ENCODE measurements at regions not wholly inside any gene's neighbourhood (a gene's known extent, or its start where the extent isn't known, plus 50 kb on each side); places are given as distances from the start of the nearest gene placed in this dataset.

DNA sequence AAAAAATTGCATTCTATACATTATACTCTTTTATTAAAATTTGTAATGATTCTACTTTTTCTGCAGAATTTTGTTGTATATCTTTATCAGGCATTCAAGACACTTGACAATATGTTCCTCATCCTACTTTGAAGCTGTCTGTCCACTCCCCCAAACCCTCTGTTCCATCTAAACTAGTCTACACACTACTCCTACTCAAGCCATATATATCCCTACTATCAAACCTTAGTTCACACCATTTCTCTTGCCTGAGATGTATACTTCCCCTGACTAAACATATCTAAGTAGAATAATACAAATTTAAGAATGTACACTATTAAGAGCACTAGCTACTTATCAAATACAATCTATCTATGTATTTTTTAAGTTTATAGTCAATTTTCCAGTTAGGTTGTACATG lies 107.1 kb upstream of the FTMT start:
- H3K9me3 ChIP-seq (ENCODE audit: control insufficient read depth in 2 of 2, low read length in 2 of 2): no peaks in the 10 kb centered on the region
- no peak overlapping the region for H3K4me3 ChIP-seq (ENCODE audit: low read length in 2 of 2)
- H3K27me3 ChIP-seq (ENCODE audit: control insufficient read depth in 1 of 2, insufficient read depth in 2 of 2, low read length in 2 of 2): no peaks in the 10 kb centered on the region
- H3K27ac ChIP-seq (ENCODE audit: low read length): no peak overlapping the region
- H3K4me1 ChIP-seq (ENCODE audit: control insufficient read depth, insufficient read depth, low read length): no peaks in the 10 kb centered on the region
- no peak overlapping the region for H3K9ac ChIP-seq (ENCODE audit: low read length in 2 of 2)
- H3K36me3 ChIP-seq (ENCODE audit: control insufficient read depth in 2 of 2, insufficient read depth in 2 of 2, low read length in 2 of 2): no peaks in the 10 kb centered on the region

DNA sequence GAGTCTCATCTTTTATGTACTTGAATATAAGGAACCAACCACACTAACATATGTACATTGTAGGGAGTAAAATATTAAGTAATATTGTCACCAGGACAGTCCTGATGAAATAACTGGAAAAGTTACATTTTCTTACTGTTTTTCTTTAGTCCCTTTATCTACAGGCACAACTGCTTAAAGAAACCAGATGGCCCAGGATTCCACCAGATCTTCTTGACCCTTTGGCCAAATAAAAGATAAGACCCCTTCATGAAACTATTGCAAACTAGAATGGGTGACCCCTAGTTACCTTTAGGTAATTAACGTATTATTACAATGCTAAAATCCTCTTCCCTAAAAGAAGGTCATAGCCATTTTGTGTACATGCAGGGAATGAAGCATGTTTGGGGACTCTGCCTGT lies 106.3 kb upstream of the FTMT start:
- Histone ChIP-seq H3K36me3 (ENCODE audit: control insufficient read depth in 2 of 2, insufficient read depth in 2 of 2, low read length in 2 of 2) (no peaks in the 10 kb centered on the region), H3K4me3 (ENCODE audit: low read length in 2 of 2) (no peak overlapping the region), H3K27ac (ENCODE audit: low read length) (no peak overlapping the region), H3K9ac (ENCODE audit: low read length in 2 of 2) (no peak overlapping the region), H3K9me3 (ENCODE audit: control insufficient read depth in 2 of 2, low read length in 2 of 2) (no peaks in the 10 kb centered on the region), H3K27me3 (ENCODE audit: control insufficient read depth in 1 of 2, insufficient read depth in 2 of 2, low read length in 2 of 2) (no peaks in the 10 kb centered on the region), H3K4me1 (ENCODE audit: control insufficient read depth, insufficient read depth, low read length) (no peaks in the 10 kb centered on the region)

DNA sequence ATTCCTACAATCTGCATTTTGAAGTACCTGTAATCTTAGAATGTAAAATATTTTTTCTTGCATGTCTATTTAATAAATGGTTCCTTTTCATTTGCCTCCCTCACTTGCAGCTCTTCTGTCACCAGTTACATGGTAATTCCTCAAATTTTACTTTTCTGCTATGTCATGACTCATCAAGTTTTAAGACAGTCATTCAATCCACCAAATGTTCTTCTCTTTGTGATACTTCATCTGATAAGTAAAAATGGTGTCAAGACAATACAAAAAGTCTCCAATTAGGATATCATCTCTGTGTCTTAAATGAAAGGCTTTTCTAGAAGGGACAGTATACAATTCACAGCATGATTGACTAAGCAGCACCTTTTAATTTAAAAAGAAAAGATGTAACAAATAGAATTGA lies 104.9 kb upstream of the FTMT start:
- no peaks in the 10 kb centered on the region for H3K27me3 ChIP-seq (ENCODE audit: control insufficient read depth in 1 of 2, insufficient read depth in 2 of 2, low read length in 2 of 2)
- H3K27ac ChIP-seq (ENCODE audit: low read length): no peak overlapping the region
- no peak overlapping the region for H3K9ac ChIP-seq (ENCODE audit: low read length in 2 of 2)
- no peaks in the 10 kb centered on the region for H3K9me3 ChIP-seq (ENCODE audit: control insufficient read depth in 2 of 2, low read length in 2 of 2)
- no peaks in the 10 kb centered on the region for H3K4me1 ChIP-seq (ENCODE audit: control insufficient read depth, insufficient read depth, low read length)
- H3K4me3 ChIP-seq (ENCODE audit: low read length in 2 of 2): no peak overlapping the region
- H3K36me3 ChIP-seq (ENCODE audit: control insufficient read depth in 2 of 2, insufficient read depth in 2 of 2, low read length in 2 of 2): no peaks in the 10 kb centered on the region

DNA sequence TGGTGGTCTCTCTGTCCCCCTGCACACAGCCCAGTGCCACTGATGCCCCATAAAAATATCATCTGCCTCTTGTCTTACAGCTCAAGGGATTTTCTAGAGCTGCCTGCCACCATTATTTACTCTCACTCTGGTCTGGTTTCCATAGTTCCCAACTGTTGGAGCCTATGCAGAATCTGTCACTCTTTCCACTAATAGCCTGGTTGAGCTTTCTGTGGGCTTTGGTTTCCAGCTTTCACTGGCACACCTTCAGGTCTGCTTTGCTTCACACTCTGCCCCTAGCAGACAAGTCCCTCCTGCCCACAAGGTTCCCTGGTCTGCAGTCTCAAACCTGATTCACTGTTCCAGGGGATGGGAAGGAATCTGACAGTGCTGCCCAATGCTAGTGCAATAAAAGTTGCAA lies 103.0 kb upstream of the FTMT start:
- no peaks in the 10 kb centered on the region for H3K4me1 ChIP-seq (ENCODE audit: control insufficient read depth, insufficient read depth, low read length)
- no peaks in the 10 kb centered on the region for H3K9me3 ChIP-seq (ENCODE audit: control insufficient read depth in 2 of 2, low read length in 2 of 2)
- no peak overlapping the region for H3K27ac ChIP-seq (ENCODE audit: low read length)
- H3K9ac ChIP-seq (ENCODE audit: low read length in 2 of 2): no peak overlapping the region
- no peaks in the 10 kb centered on the region for H3K27me3 ChIP-seq (ENCODE audit: control insufficient read depth in 1 of 2, insufficient read depth in 2 of 2, low read length in 2 of 2)
- no peaks in the 10 kb centered on the region for H3K36me3 ChIP-seq (ENCODE audit: control insufficient read depth in 2 of 2, insufficient read depth in 2 of 2, low read length in 2 of 2)
- no peak overlapping the region for H3K4me3 ChIP-seq (ENCODE audit: low read length in 2 of 2)

DNA sequence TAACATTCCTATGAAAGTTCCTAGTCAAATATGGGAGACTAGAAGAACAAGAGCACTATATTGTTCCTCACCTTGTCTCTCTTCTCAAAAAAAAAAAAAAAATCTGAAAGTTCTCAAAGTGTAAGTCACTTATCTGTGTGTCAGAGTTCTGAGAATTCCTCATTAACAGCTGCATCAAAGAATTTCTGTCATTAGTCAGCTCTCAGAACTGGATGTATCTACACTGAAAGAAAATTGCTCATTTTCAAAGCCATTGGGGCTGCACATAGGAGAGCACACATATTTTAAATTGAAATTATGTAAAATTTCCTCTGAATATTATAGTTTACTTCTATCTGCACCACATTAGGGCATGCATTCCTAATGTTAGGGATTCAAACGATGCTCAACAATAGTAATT lies 99.5 kb upstream of the FTMT start:
- H3K4me3 ChIP-seq (ENCODE audit: low read length in 2 of 2): no peak overlapping the region
- H3K9ac ChIP-seq (ENCODE audit: low read length in 2 of 2): no peak overlapping the region
- H3K36me3 ChIP-seq (ENCODE audit: control insufficient read depth in 2 of 2, insufficient read depth in 2 of 2, low read length in 2 of 2): no peaks in the 10 kb centered on the region
- no peaks in the 10 kb centered on the region for H3K9me3 ChIP-seq (ENCODE audit: control insufficient read depth in 2 of 2, low read length in 2 of 2)
- H3K27ac ChIP-seq (ENCODE audit: low read length): no peak overlapping the region
- no peaks in the 10 kb centered on the region for H3K27me3 ChIP-seq (ENCODE audit: control insufficient read depth in 1 of 2, insufficient read depth in 2 of 2, low read length in 2 of 2)
- H3K4me1 ChIP-seq (ENCODE audit: control insufficient read depth, insufficient read depth, low read length): no peaks in the 10 kb centered on the region

DNA sequence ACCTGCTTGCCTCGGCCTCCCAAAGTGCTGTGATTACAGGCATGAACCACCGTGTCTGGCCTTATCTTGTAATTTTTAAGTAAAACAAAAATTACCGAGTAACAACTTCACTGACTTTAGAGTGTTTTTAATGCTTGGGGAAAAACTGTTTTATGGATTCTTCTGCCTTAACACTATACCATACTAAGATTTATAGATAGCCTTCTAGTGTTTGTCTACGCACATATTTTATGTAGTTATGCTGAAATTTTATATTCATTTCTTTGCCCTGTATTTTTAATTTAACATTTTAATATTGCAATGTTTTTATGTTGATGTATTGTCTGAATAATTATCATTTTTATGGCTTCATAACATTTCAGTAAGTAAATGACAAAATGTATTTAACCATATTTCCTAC lies 96.4 kb upstream of the FTMT start:
- no peak overlapping the region for H3K27ac ChIP-seq (ENCODE audit: low read length)
- H3K4me1 ChIP-seq (ENCODE audit: control insufficient read depth, insufficient read depth, low read length): no peaks in the 10 kb centered on the region
- no peaks in the 10 kb centered on the region for H3K9me3 ChIP-seq (ENCODE audit: control insufficient read depth in 2 of 2, low read length in 2 of 2)
- no peaks in the 10 kb centered on the region for H3K27me3 ChIP-seq (ENCODE audit: control insufficient read depth in 1 of 2, insufficient read depth in 2 of 2, low read length in 2 of 2)
- H3K4me3 ChIP-seq (ENCODE audit: low read length in 2 of 2): no peak overlapping the region
- no peaks in the 10 kb centered on the region for H3K36me3 ChIP-seq (ENCODE audit: control insufficient read depth in 2 of 2, insufficient read depth in 2 of 2, low read length in 2 of 2)
- no peak overlapping the region for H3K9ac ChIP-seq (ENCODE audit: low read length in 2 of 2)

DNA sequence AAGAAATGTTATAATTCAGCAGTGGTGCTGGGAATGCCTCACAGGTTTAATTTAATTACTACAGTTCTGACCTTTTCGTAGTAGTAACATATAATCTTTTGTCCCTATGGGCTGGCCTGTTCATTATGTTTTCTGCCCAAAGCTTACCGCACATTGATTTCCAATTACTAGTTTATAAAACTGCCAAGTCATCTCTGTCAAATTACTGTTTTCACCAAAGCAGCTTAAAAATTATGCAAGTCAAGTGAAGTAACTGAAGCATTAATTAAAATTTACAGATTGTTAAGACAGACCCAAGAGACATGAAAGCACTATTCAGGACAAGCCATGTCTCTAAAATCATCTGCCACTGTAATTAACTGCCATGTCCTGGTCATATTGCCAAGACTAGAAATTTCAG lies 93.9 kb upstream of the FTMT start:
- Histone ChIP-seq H3K9me3 (ENCODE audit: control insufficient read depth in 2 of 2, low read length in 2 of 2) (no peaks in the 10 kb centered on the region), H3K9ac (ENCODE audit: low read length in 2 of 2) (no peak overlapping the region), H3K4me3 (ENCODE audit: low read length in 2 of 2) (no peak overlapping the region), H3K27ac (ENCODE audit: low read length) (no peak overlapping the region), H3K27me3 (ENCODE audit: control insufficient read depth in 1 of 2, insufficient read depth in 2 of 2, low read length in 2 of 2) (no peaks in the 10 kb centered on the region), H3K4me1 (ENCODE audit: control insufficient read depth, insufficient read depth, low read length) (no peaks in the 10 kb centered on the region), H3K36me3 (ENCODE audit: control insufficient read depth in 2 of 2, insufficient read depth in 2 of 2, low read length in 2 of 2) (no peaks in the 10 kb centered on the region)

DNA sequence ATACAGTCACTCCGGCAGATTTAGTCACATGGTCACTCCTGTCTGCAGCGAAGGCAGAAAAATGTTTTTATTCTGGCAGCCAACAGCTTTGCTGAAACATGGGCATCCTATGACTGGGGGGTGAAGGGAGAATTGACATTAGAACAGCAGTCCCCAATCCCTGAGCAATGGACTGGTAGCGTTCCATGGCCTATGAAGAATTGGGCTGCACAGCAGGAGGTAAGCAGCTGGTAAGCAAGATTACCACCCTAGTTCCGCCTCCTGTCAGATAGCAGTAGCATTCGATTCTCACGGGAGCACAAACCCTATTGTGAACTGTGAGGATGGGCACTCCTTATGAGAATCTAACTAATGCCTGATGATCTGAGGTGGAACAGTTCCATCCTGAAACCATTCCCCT lies 93.1 kb upstream of the FTMT start:
- no peak overlapping the region for H3K27ac ChIP-seq (ENCODE audit: low read length)
- H3K4me1 ChIP-seq (ENCODE audit: control insufficient read depth, insufficient read depth, low read length): no peaks in the 10 kb centered on the region
- H3K27me3 ChIP-seq (ENCODE audit: control insufficient read depth in 1 of 2, insufficient read depth in 2 of 2, low read length in 2 of 2): no peaks in the 10 kb centered on the region
- no peak overlapping the region for H3K4me3 ChIP-seq (ENCODE audit: low read length in 2 of 2)
- no peaks in the 10 kb centered on the region for H3K9me3 ChIP-seq (ENCODE audit: control insufficient read depth in 2 of 2, low read length in 2 of 2)
- H3K9ac ChIP-seq (ENCODE audit: low read length in 2 of 2): no peak overlapping the region
- H3K36me3 ChIP-seq (ENCODE audit: control insufficient read depth in 2 of 2, insufficient read depth in 2 of 2, low read length in 2 of 2): no peaks in the 10 kb centered on the region

DNA sequence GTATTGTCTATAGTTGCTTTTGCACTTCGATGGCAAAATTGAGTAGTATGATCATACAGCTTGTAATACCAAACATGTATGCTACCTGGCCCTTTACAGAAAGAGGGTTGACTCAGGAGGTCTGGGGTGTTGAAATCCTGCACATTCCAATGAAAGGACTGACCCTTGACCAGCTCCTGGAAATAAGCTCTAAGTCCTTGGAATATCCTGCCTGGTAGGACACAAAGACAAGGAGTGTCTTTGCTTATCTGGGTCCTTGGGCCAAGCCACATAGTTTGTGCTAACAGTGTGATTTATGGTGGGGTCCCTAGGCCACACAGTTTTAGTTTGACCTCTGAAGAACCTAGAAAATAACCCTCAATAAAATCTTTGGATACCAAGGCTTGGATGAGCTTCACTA lies 89.3 kb upstream of the FTMT start:
- H3K9ac ChIP-seq (ENCODE audit: low read length in 2 of 2): no peak overlapping the region
- no peaks in the 10 kb centered on the region for H3K36me3 ChIP-seq (ENCODE audit: control insufficient read depth in 2 of 2, insufficient read depth in 2 of 2, low read length in 2 of 2)
- H3K4me3 ChIP-seq (ENCODE audit: low read length in 2 of 2): no peak overlapping the region
- no peaks in the 10 kb centered on the region for H3K9me3 ChIP-seq (ENCODE audit: control insufficient read depth in 2 of 2, low read length in 2 of 2)
- H3K27me3 ChIP-seq (ENCODE audit: control insufficient read depth in 1 of 2, insufficient read depth in 2 of 2, low read length in 2 of 2): no peaks in the 10 kb centered on the region
- no peak overlapping the region for H3K27ac ChIP-seq (ENCODE audit: low read length)
- H3K4me1 ChIP-seq (ENCODE audit: control insufficient read depth, insufficient read depth, low read length): no peaks in the 10 kb centered on the region

DNA sequence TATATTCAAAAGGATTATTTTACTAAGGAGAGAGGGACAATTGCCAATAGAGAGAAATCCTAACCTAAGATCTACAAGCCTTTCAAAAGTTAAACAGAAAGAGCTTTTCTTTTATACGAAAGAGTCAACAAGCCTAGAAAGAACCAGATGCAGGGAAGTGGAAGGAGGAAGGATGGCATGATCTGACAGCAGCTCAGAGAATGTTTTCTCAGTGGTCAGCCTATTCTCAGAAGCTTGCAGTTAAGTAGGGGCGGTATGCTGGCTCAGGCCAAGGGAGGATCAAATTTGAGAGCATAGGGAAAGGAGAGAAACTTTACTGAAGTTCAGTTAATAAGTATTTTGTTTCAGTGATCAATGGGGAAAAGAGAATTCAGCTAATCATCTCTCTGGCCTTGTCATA lies 88.0 kb upstream of the FTMT start:
- H3K36me3 ChIP-seq (ENCODE audit: control insufficient read depth in 2 of 2, insufficient read depth in 2 of 2, low read length in 2 of 2): no peaks in the 10 kb centered on the region
- H3K9ac ChIP-seq (ENCODE audit: low read length in 2 of 2): no peak overlapping the region
- no peak overlapping the region for H3K4me3 ChIP-seq (ENCODE audit: low read length in 2 of 2)
- H3K9me3 ChIP-seq (ENCODE audit: control insufficient read depth in 2 of 2, low read length in 2 of 2): no peaks in the 10 kb centered on the region
- H3K27me3 ChIP-seq (ENCODE audit: control insufficient read depth in 1 of 2, insufficient read depth in 2 of 2, low read length in 2 of 2): no peaks in the 10 kb centered on the region
- H3K4me1 ChIP-seq (ENCODE audit: control insufficient read depth, insufficient read depth, low read length): no peaks in the 10 kb centered on the region
- H3K27ac ChIP-seq (ENCODE audit: low read length): no peak overlapping the region

DNA sequence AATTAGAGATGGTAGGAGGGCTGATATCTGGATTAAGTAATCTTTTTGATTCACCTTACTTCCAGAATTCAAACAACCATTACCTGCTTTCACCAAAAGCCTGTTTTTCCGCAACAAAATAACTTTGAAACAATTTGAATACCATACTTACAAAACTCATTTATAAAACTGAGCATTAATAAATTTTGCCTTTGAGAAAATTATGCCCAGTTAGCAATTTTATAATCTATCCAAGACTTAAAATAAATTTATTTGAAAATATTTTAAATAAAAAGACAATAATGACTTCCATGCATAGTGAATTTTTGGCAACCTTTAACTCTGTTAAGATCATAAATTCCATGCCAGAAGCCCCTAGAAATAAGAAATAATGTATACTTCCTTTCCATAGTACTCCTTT lies 71.3 kb upstream of the FTMT start:
- no peaks in the 10 kb centered on the region for H3K9me3 ChIP-seq (ENCODE audit: control insufficient read depth in 2 of 2, low read length in 2 of 2)
- H3K9ac ChIP-seq (ENCODE audit: low read length in 2 of 2): no peak overlapping the region
- H3K27me3 ChIP-seq (ENCODE audit: control insufficient read depth in 1 of 2, insufficient read depth in 2 of 2, low read length in 2 of 2): no peaks in the 10 kb centered on the region
- no peak overlapping the region for H3K27ac ChIP-seq (ENCODE audit: low read length)
- no peaks in the 10 kb centered on the region for H3K4me1 ChIP-seq (ENCODE audit: control insufficient read depth, insufficient read depth, low read length)
- no peak overlapping the region for H3K4me3 ChIP-seq (ENCODE audit: low read length in 2 of 2)
- H3K36me3 ChIP-seq (ENCODE audit: control insufficient read depth in 2 of 2, insufficient read depth in 2 of 2, low read length in 2 of 2): no peaks in the 10 kb centered on the region

DNA sequence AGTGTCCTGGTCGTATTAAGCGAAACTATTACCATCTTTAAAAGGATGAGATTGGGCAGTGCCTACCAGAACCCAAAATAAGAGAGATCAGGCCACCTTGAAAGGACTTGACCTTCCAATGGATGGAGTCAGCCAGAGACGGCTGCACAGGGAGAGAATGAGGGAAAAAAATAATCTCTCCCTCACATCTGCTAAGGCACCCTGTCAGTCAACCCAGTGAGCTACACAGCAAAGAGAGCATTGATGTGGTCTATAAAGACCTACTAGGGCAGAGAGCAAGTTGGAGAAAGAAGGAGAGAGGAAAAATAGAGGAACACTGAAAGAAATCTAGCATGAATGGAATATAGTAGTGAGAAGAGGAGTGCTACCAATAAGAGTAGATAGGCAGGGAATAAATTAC lies 68.0 kb upstream of the FTMT start:
- Histone ChIP-seq H3K4me3 (ENCODE audit: low read length in 2 of 2) (no peak overlapping the region), H3K4me1 (ENCODE audit: control insufficient read depth, insufficient read depth, low read length) (no peaks in the 10 kb centered on the region), H3K36me3 (ENCODE audit: control insufficient read depth in 2 of 2, insufficient read depth in 2 of 2, low read length in 2 of 2) (no peaks in the 10 kb centered on the region), H3K9me3 (ENCODE audit: control insufficient read depth in 2 of 2, low read length in 2 of 2) (no peaks in the 10 kb centered on the region), H3K27ac (ENCODE audit: low read length) (no peak overlapping the region), H3K9ac (ENCODE audit: low read length in 2 of 2) (no peak overlapping the region), H3K27me3 (ENCODE audit: control insufficient read depth in 1 of 2, insufficient read depth in 2 of 2, low read length in 2 of 2) (no peaks in the 10 kb centered on the region)
